SU-DHL-6 (cell line): ENCODE measurements at regions not wholly inside any gene's neighbourhood (a gene's known extent, or its start where the extent isn't known, plus 50 kb on each side); places are given as distances from the start of the nearest gene placed in this dataset.

Experiments used
- H2AFZ ChIP-seq: fragments of 200-600 bp; sonication (generic); 2 replicates; pipeline ENCODE4 v1.6.1; 2014; ENCODE audit warnings: low read depth, mild to moderate bottlenecking, moderate library complexity, mixed read lengths, antibody characterized with exemption, low read length; ENCODE audit not compliant: severe bottlenecking
- H3F3A ChIP-seq: fragments of 200-600 bp; shearing (Covaris generic); 2 replicates; pipeline ENCODE4 v1.6.0; 2016; ENCODE audit warnings: antibody characterized with exemption, mild to moderate bottlenecking; ENCODE audit not compliant: insufficient read depth
- H3K27ac ChIP-seq: fragments of 200-600 bp; sonication (generic); 2 replicates; pipeline ENCODE4 v1.5.1; 2016; ENCODE audit warnings: low read depth, mild to moderate bottlenecking, low read length, moderate library complexity, mixed read lengths
- H3K27me3 ChIP-seq: fragments of 200-600 bp; sonication (generic), shearing (Covaris generic); 2 replicates; pipeline ENCODE4 v1.6.0; 2014; ENCODE audit warnings: mild to moderate bottlenecking, low read length
- H3K36me3 ChIP-seq: fragments of 200-600 bp; sonication (generic); 2 replicates; pipeline ENCODE4 v1.6.1; 2014; ENCODE audit warnings: mild to moderate bottlenecking, low read length, mixed read lengths
- H3K4me2 ChIP-seq: fragments of 300-600, 200-600 bp; shearing (Covaris generic), sonication (generic); 2 replicates; pipeline ENCODE4 v1.6.0; 2014; ENCODE audit warnings: low read length, low read depth, mild to moderate bottlenecking; ENCODE audit not compliant: poor library complexity, severe bottlenecking
- H3K4me3 ChIP-seq: fragments of 200-600 bp; sonication (generic); 2 replicates; pipeline ENCODE4 v1.5.1; 2014; ENCODE audit warnings: antibody characterized with exemption, low read length, mild to moderate bottlenecking, mixed read lengths; ENCODE audit not compliant: insufficient read depth, poor library complexity, severe bottlenecking
- H3K79me2 ChIP-seq: fragments of 200-600 bp; sonication (generic); 2 replicates; pipeline ENCODE4 v1.6.1; 2014; ENCODE audit warnings: mild to moderate bottlenecking, low read length, moderate library complexity; ENCODE audit not compliant: insufficient read depth
- H3K9ac ChIP-seq: fragments of 200-600 bp; sonication (generic); 2 replicates; pipeline ENCODE4 v1.7.0; 2014; ENCODE audit warnings: mild to moderate bottlenecking, low read length
- H3K9me2 ChIP-seq: fragments of 200-600 bp; sonication (generic); replicated peaks from 2 replicates; pipeline ENCODE4 v1.6.1; 2014; ENCODE audit warnings: low read length; ENCODE audit not compliant: insufficient read depth
- H3K9me3 ChIP-seq: fragments of 200-600 bp; sonication (generic); 2 replicates; pipeline ENCODE4 v1.6.1; 2014; ENCODE audit warnings: low read length, mixed read lengths; ENCODE audit not compliant: insufficient read depth
- H4K20me1 ChIP-seq: fragments of 200-600 bp; sonication (generic); 2 replicates; pipeline ENCODE4 v1.6.1; 2014; ENCODE audit warnings: low read depth, mild to moderate bottlenecking, antibody characterized with exemption, low read length, moderate library complexity, mixed read lengths
- CTCF ChIP-seq: fragments of 200-600 bp; sonication (generic); IDR thresholded peaks from one replicate; pipeline ENCODE4 v1.5.1; 2017; ENCODE audit warnings: antibody characterized with exemption, mild to moderate bottlenecking, low read length, moderate library complexity; ENCODE audit not compliant: insufficient read depth, poor library complexity, severe bottlenecking
- EZH2phosphoT487 ChIP-seq: fragments of 200-600 bp; sonication (generic), shearing (Covaris generic); conservative IDR thresholded peaks from 2 replicates; pipeline ENCODE4 v1.6.1; 2018; ENCODE audit warnings: mild to moderate bottlenecking, antibody characterized with exemption, low read length, moderate library complexity, mixed read lengths

- Histone ChIP-seq H3K27ac (no peak overlapping the region), H2AFZ (no peak overlapping the region), H3K4me2 (no peak overlapping the region), H3K27me3 (no peaks in the 10 kb centered on the region), H3K9me3 (no peaks in the 10 kb centered on the region), H3K4me3 (no peak overlapping the region), H3K36me3 (no peaks in the 10 kb centered on the region), H3F3A (no peaks in the 10 kb centered on the region), H3K9ac (no peak overlapping the region), H4K20me1 (no peaks in the 10 kb centered on the region), H3K9me2 (no peaks in the 10 kb centered on the region), H3K79me2 (no peaks in the 10 kb centered on the region)
- TF ChIP-seq CTCF (no peak), EZH2phosphoT487 (no peak)
Measured at GRCh38 chr5:87853541-87853940, 415.1 kb downstream of the TMEM161B start.

GRCh38 chr5:87851603-87852002 lies 417.0 kb downstream of the TMEM161B start:
- Histone ChIP-seq H3K79me2 (no peaks in the 10 kb centered on the region), H3K27ac (no peak overlapping the region), H3K36me3 (no peaks in the 10 kb centered on the region), H3K9ac (no peak overlapping the region), H3F3A (no peaks in the 10 kb centered on the region), H2AFZ (no peak overlapping the region), H4K20me1 (no peaks in the 10 kb centered on the region), H3K9me2 (no peaks in the 10 kb centered on the region), H3K9me3 (no peaks in the 10 kb centered on the region), H3K27me3 (no peaks in the 10 kb centered on the region), H3K4me3 (no peak overlapping the region), H3K4me2 (no peak overlapping the region)
- TF ChIP-seq EZH2phosphoT487 (no peak), CTCF (no peak)

GRCh38 chr5:87850843-87851242 lies 417.8 kb downstream of the TMEM161B start:
- Histone ChIP-seq H3K9me3 (no peaks in the 10 kb centered on the region), H3K27ac (no peak overlapping the region), H3K9ac (no peak overlapping the region), H3K9me2 (no peaks in the 10 kb centered on the region), H2AFZ (no peak overlapping the region), H3K79me2 (no peaks in the 10 kb centered on the region), H3K36me3 (no peaks in the 10 kb centered on the region), H3K4me2 (no peak overlapping the region), H3K27me3 (no peaks in the 10 kb centered on the region), H3K4me3 (no peak overlapping the region), H3F3A (no peaks in the 10 kb centered on the region), H4K20me1 (no peaks in the 10 kb centered on the region)
- TF ChIP-seq CTCF (no peak), EZH2phosphoT487 (no peak)

GRCh38 chr5:87845734-87846133 lies 422.9 kb downstream of the TMEM161B start:
- TF ChIP-seq EZH2phosphoT487 (no peak), CTCF (no peak)
- H3K36me3 ChIP-seq, result no peaks in the 10 kb centered on the region
- H3K27ac ChIP-seq, result no peak overlapping the region
- H3K4me2 ChIP-seq, result no peak overlapping the region
- no peak overlapping the region for H2AFZ ChIP-seq
- no peaks in the 10 kb centered on the region for H3K79me2 ChIP-seq
- no peaks in the 10 kb centered on the region for H3K9me3 ChIP-seq
- no peaks in the 10 kb centered on the region for H3F3A ChIP-seq
- no peak overlapping the region for H3K4me3 ChIP-seq
- no peaks in the 10 kb centered on the region for H3K9me2 ChIP-seq
- no peak overlapping the region for H3K9ac ChIP-seq
- H3K27me3 ChIP-seq, result no peaks in the 10 kb centered on the region
- no peaks in the 10 kb centered on the region for H4K20me1 ChIP-seq
